H1 (cell line): ENCODE measurements at regions not wholly inside any gene's neighbourhood (a gene's known extent, or its start where the extent isn't known, plus 50 kb on each side); places are given as distances from the start of the nearest gene placed in this dataset.

Experiments
- CHD2 ChIP-seq: IDR thresholded peaks from 2 replicates; pipeline ENCODE4 v1.6.1; 2012; ENCODE audit warnings: low read length, improper control_type of control experiment
- EZH2 ChIP-seq: fragments of 200-600 bp; sonication (generic); IDR thresholded peaks from 2 replicates; pipeline ENCODE4 v1.7.1; 2012; ENCODE audit warnings: low read depth, mild to moderate bottlenecking, moderate library complexity, low read length, inconsistent platforms; ENCODE audit not compliant: severe bottlenecking
- JUN ChIP-seq: IDR thresholded peaks from 2 replicates; pipeline ENCODE4 v1.6.1; 2011; ENCODE audit warnings: low read depth, mild to moderate bottlenecking, improper control_type of control experiment, low read length
- MAFK ChIP-seq: IDR thresholded peaks from 2 replicates; pipeline ENCODE4 v1.6.1; 2012; ENCODE audit warnings: low read depth, mild to moderate bottlenecking, improper control_type of control experiment, low read length

DNA sequence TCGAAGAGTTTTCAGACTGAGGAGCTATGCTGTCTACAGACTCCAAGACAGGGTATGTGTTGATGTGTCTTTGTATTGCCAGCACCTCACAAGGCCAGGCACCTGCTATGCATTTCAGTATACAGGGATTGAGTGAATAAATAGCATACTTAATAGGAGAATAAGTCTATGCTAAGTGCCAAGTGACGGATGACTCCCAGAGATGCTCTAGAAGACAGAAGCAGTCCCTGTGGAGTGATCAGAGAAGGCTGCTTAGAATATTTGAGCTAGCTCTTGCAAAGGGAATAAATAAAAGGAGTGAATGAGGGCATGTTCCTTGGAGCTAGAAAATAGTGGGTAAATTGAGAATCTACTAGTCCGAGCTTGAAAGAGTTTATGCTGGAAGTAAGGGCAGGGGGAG, 346.4 kb downstream of the GATA3 start:
- TF ChIP-seq MAFK = no peak
- no peak for TF ChIP-seq CHD2
- TF ChIP-seq JUN = no peak
- no peak for TF ChIP-seq EZH2
